ENCODE measurements at regions not wholly inside any gene's neighbourhood (a gene's known extent, or its start where the extent isn't known, plus 50 kb on each side); places are given as distances from the start of the nearest gene placed in this dataset.
A peak's percentile ranks its signal among the peaks of the same experiment; 100 is the strongest.
"Not testable (repeated sequence)": the region's sequence is repeated elsewhere in the genome, so short reads cannot be mapped to it uniquely, and the experiment has no call there.

DNA sequence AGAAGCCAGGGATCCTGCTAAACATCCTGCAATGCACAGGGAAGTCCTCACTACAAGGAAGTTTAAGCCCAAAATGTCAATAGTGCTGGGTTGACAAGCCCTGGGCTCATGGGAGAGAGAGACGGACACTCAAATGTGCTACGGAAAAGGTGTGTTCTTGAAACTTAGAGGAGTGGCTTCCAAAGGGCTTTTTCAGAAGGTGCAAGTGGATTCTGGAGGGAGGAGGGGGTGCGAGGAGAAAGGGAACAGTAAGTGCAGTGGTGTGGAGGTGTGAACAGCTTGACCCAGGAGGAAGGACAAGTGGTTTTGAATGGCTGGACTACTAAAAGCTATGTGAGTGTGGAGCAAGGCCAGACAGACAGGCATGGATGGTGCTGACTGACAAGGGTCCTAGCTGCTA is 50.4 kb upstream of the CECR2 start:
- DNase-seq, result no peak

DNA sequence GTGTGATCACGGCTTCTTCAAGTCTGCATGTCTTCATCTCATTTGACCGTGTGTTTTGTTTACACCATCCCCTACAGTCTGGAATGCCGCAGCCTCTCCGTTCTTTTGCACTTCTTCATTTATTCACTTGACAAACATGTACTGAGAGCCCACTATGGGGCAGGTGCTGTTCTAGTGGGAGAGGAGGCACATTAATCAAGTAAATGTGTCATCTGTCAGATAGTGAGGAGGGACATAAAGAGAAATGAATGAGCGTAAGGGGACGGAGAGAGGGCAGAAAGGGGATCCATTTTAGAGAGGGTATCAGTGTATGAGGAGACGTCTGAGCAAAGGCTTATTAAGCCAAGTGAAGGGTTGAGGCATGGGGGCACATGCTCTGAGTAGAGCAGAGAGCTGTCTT is 54.0 kb upstream of the CECR2 start:
- DNase-seq, result no peak

GRCh38 chr22:17314487-17314886 is 54.8 kb upstream of the CECR2 start:
- DNase-seq, result no peak

GRCh38 chr22:17313626-17314025 is 55.6 kb upstream of the CECR2 start:
- no peak for DNase-seq

DNA sequence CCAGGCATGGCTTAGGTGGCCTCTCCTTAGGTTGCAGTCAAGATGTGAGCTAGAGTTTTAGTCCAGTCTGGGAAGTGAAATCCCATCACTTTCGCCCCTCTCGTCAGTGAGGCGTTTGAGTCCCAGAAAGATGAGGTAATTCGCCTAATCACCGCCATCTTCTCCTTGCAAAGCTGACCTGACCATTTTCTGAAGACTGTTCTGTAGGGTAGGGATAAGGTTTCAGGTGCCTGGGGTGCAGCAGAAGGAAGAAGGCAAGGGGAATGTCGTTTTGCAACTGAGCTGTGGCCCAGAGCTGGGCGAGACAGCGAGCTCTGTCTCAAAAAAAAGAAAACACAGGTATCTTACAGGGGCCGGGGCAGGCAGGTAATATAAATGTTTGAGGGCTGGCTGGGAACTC is 61.7 kb upstream of the CECR2 start:
- no peak for DNase-seq

DNA sequence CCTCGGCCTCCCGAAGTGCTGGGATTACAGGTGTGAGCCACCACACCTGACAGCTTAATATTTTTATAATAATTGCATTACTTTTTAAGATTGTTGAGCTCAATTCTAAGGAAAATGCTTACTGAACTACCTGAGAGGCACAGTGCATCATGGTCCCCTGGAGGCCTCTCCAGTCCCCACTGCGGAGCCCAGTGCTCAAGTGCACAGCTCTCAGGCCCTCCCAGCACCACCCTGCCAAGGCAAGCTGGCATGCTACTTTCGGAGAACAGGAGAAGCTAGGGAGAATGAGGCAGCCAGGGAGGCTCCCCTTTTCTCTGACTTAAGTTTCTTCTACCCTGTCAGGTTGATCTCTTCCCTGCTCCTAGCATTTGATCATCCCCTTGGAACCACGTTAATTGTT is 64.2 kb upstream of the CECR2 start:
- no peak for DNase-seq

DNA sequence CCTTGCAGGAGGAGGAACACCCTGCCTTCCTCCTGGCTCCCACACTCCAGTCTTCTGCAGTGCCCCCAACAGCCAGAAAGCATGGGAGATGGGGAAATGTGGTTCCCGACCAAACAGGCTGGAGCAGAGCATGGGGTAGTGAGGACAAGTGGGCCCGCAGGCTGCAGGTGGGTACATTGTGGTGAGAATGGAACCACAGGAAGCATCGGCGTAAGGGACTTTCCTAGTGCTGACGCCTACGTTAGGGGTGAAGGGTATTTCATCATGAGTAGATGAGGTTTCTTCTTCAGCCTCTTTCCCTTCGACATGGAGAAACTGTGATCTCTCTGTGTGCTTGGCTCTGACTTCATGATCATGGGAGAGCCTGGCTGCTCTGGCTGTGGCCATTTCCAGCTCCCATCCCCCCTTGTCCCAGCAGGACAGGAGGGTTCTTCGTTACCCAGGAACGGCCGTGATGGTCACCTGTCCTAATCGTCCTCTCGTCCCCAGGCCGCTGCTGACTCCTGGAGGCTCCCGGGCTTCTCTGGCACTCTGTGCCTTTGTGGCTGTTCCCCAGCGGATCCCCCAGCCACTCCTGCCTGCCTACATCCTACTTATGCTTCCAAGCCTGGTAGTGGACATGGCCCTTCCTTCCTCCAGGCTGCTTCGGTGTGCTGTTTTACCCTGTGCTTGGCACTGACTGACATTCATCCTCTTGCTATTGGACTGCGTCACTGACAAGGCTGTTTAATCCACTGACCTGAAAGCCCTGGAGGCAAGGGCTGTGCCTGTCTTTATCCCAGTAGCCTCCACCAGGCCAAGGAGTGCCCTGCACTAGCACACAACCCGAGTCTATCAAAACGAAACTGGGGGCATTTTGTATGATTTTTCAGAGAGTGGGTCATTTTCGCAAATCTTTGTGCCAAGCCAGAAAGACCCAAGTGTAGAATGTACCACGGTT is 65.2 kb upstream of the CECR2 start:
- DNase-seq, result peak; percentile 58 to 86 (median 84)

DNA sequence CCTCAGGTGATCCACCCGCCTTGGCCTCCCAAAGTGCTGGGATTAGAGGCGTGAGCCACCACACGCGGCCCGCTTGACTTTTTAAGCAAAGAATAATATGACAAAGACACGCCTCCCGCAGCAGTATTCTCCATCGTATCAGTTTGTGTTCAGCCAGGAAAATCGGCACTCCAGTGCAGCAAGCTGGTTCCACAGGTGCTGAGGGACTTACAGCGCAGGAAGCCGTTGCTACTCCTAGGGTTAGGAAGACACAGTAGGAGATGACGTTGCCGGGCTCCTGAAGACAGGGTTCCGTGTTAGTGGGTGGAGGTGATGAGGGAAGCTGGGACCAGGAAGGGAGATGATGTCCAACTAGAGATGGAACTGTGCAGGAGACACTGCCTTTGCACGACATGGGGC is 65.8 kb upstream of the CECR2 start:
- no peak for DNase-seq

GRCh38 chr22:17302616-17303015 is 66.6 kb upstream of the CECR2 start:
- DNase-seq, result no peak

DNA sequence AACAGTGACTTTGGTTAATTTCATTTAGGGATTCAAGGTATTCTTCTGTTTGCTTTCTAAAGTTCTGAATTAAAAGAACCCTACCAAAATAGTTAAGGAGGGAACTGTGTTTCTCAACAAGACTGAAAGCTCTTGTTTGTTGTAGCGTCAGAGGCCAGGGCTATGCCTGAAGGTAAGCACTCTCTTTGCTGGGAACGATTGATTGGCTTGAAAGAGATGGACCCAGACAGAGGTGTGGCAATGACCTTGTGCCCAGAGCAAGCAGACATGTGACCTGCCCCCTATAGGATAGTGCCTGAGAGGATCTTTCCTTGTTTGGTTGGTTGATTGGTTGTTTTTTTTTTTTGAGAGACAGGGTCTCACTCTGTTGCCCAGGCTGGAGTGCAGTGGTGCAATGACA is 68.3 kb upstream of the CECR2 start:
- DNase-seq, result no peak

GRCh38 chr22:17298805-17299502 is 70.3 kb upstream of the CECR2 start:
- not testable (repeated sequence) for DNase-seq

- no peak for DNase-seq
These were observed 66.4 kb upstream of the ADA2 start for GRCh38 chr22:17285656-17286055.

- peak in 3 of 4 experiments; percentile 47 to 54 (median 53) for DNase-seq
These were observed 65.7 kb upstream of the ADA2 start for GRCh38 chr22:17284888-17285287.

DNA sequence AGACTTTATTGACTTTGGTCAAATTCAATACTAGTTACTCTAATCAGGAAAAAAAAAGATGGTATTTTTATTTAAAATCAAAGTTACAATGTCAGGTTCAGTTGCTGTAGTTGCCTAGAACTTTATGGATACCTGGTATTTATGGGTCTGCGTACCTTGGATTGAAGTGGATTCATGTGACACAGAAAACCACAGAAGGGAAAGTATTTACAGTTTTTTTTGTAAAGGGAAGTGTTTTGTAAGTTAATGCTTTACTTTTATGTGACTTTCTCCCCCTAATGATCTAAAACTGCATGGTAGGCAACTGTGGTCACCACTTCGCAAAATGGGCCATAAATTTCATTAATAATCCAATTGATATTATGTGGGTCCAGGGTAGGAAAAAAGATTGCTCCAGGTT is 65.2 kb upstream of the ADA2 start:
- DNase-seq, result no peak

DNA sequence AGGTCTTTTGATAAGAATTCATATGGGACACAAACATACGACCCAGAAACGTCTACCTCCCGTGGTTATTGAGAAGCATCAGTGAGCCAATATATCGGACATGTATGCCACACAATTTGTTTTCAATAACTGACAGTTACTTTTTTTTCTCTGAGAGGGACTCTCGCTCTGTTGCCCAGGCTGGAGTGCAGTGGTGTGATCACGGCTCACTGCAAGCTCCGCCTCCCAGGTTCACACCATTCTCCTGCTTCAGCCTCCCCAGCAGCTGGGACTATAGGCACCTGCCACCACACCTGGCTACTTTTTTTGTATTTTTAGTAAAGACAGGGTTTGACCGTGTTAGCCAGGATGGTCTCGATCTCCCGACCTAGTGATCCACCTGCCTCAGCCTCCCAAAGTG is 64.6 kb upstream of the ADA2 start:
- DNase-seq, result not testable (repeated sequence)

GRCh38 chr22:17283423-17283822 is 64.2 kb upstream of the ADA2 start:
- DNase-seq, result no peak

- peak; percentile 47 to 55 (median 53) for DNase-seq
These were observed 62.2 kb upstream of the ADA2 start for GRCh38 chr22:17281440-17281841.

- no peak for DNase-seq
These were observed 61.8 kb upstream of the ADA2 start for GRCh38 chr22:17281026-17281425.

DNA sequence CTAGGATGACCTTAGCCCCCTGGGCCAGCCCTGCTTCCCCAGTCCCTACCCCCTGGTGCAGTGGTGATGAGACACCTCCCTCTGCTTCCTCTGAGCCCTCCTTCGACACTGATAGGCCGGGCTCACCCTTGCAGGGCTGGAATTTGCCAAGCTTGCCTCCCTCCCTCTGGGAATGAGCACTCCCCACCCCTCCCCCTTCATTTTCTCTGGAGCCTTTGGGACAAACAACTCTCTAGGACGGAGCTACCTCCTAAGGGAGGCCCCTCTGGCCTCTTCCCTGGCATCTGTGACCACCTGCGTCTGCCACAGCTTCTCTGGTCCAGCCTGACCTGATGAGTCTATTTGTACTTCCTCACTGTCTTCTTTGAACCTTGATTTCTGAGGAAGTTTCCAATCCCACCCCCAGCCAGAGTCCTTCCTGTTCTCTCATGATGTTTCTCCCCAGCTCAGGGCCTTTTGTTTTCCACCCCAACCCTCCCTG is 53.3 kb upstream of the ADA2 start:
- peak in 3 of 4 experiments; percentile 44 to 61 (median 57) for DNase-seq

GRCh38 chr22:17271711-17272451 is 52.6 kb upstream of the ADA2 start:
- no peak for DNase-seq

GRCh38 chr22:17269607-17270261 is 50.5 kb upstream of the ADA2 start:
- no peak for DNase-seq

DNA sequence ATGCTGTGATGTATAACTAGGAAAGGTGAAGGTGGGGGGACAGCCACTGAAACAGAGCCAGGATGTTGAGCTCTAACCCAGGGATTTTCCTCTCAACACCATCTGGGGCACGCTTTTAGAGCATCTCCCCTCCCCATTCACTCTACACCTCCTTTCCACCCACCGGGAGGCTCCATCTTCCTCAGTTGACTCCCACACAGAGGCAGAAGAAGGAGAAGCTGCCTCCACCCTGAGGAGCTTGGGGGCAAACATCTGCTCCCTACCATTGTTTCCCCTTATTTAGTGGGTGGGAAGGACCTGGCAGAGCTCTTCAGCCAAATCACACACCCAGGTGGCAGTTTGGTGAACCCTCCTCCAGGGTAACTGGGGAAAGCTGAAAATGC is 50.0 kb upstream of the ADA2 start:
- DNase-seq, result peak in 2 of 4 experiments; percentile 23 to 25

All from suppressor macrophage (primary cell).